Testis (tissue), 2 donors: ENCODE measurements at regions not wholly inside any gene's neighbourhood (a gene's known extent, or its start where the extent isn't known, plus 50 kb on each side); places are given as distances from the start of the nearest gene placed in this dataset.

Source experiments
- CTCF ChIP-seq, 3 experiments: fragments of 450-650 bp in 2 of 3; fragments of 200-600 bp in 1 of 3; sonication (generic) in 1 of 3; IDR thresholded peaks; one replicate each; pipeline ENCODE4 v1.5.1; 2016 to 2019; ENCODE audit warnings: antibody characterized with exemption in 3 of 3, mild to moderate bottlenecking in 2 of 3, moderate library complexity in 1 of 3
- POLR2A ChIP-seq: fragments of 450-650 bp; IDR thresholded peaks from one replicate; pipeline ENCODE4 v1.6.1; 2017; ENCODE audit warnings: antibody characterized with exemption, mild to moderate bottlenecking, moderate library complexity

GRCh38 chr18:71321319-71321718 is 1032.5 kb downstream of the SOCS6 start:
- TF ChIP-seq CTCF (IDR thresholded peaks at IDR 0.05) (no peak), POLR2A (no peak)
